GM19463 (cell line): ENCODE measurements at regions not wholly inside any gene's neighbourhood (a gene's known extent, or its start where the extent isn't known, plus 50 kb on each side); places are given as distances from the start of the nearest gene placed in this dataset.
"Not testable (repeated sequence)": the region's sequence is repeated elsewhere in the genome, so short reads cannot be mapped to it uniquely, and the experiment has no call there.

Experiments used
- ATAC-seq: cut with Tn5 transposase; IDR thresholded peaks from one replicate; pipeline ENCODE4 v1.9.1; 2021; ENCODE audit warnings: mild to moderate bottlenecking, moderate library complexity; ENCODE audit not compliant: unreplicated experiment

DNA sequence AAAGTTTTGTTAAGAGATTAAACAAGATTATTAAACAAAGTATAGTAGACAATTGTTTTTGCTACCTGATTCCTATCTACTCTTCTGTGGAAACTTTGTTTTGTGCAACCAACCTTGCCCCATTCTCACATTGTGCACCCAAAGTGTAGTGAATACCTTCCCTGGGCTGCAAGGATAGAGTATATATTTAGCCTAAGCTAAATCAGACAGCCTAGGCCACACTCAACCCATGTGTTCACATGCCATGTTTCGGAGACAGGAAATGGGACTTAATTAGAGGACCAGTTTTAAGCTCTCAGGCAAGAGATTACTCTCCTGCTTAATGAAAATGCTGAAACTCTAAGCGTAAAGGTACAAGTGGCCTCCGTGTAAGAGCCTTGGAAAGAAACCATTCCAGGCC, 734.9 kb upstream of the USP15 start:
- ATAC-seq: no peak

GRCh38 chr12:61530456-61530855, 729.7 kb upstream of the USP15 start:
- no peak for ATAC-seq

- no peak for ATAC-seq
Observed at GRCh38 chr12:61531195-61531594, 729.0 kb upstream of the USP15 start.

DNA sequence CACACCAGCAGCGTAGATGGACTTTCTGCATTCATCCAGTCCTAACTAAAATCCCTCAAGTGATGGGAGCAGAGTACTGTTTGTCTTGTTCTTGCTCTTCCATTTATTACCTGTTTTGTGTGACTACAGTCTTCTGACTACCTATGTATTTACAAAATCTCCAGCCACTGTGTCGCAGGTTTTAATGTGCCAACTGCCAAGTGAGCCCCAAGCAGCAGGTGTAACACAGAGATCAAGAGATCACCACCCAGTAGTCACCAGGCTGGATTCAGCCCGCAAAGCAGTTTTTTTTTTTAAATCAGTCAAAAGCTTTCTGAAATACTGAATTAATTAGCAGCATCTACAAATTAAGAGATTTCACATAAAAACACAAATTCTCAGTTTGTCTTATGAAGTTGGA, 724.1 kb upstream of the USP15 start:
- no peak for ATAC-seq

- no peak for ATAC-seq
Observed at GRCh38 chr12:61536525-61536924, 723.7 kb upstream of the USP15 start.

GRCh38 chr12:61538951-61539350, 721.3 kb upstream of the USP15 start:
- ATAC-seq: no peak

GRCh38 chr12:61542551-61542950, 717.7 kb upstream of the USP15 start:
- ATAC-seq: no peak

DNA sequence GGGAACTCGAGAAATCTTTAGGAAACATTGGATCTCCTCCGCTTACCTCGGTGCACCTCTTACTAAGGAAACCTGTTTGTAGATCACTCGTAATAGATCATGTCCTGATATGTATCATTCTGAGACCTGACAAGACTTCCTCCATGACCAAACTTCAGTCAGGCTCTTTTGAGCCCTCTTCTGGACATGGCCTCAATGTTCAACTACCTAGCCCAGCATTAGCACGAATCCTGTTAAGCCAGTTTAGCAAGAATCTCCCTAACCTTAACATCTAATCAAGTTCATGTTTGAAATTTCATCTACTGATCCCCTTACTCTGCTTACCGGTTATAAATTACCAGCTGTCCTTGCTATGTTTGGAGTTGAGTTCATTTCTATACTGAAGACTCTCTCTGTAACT, 713.9 kb upstream of the USP15 start:
- no peak for ATAC-seq

DNA sequence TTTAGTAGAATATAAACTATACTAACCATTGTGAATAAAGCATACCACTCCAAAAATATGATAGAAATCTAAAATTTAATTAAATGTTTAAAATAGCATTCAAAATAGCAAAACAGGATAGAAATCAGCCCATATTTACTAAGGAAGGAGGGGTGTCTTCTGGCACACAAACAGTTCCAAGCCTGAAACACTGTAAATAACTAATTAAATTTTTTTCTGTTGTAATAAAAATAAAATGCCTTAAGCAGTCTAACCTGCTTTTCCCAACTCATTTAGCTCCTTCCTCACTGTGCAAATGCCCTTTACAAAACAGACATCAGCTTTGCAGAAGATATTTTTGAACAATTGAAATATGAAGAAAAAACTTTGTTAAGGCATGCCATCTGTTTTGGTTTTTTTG, 707.1 kb upstream of the USP15 start:
- no peak for ATAC-seq

DNA sequence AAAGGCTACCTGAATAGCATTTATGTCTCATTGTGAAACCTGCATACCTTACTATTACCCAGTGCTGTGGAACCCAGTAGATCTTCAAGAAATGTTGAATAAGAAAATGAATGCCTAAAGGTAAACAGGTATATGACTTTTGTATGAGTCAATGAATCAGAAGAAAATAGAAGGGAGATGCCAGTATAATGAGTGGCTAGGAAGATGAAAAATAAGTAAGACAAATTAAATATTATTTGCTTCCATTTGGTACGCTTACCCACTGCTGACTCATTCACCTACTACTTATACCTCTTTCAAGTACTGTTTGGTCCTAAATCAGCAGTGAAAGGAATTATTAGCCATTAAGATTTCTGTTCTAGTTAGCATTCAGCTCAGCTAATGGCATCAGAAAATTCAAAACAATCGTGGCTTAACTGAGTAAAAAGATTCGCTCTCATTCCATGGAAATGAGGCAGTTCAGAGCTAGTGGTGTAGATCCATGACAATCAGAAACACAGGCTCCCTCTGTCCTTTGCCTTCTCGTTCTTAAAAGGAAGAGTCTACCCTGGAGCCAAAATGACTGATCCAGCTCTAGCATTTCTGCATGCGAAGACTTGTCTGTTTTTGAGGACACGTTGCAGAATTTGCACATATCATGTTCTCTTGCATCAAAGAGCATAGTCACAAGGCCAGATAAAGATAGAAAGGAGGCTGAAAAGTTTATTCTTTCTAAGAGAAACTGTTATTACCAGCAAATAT, 705.8 kb upstream of the USP15 start:
- no peak for ATAC-seq

DNA sequence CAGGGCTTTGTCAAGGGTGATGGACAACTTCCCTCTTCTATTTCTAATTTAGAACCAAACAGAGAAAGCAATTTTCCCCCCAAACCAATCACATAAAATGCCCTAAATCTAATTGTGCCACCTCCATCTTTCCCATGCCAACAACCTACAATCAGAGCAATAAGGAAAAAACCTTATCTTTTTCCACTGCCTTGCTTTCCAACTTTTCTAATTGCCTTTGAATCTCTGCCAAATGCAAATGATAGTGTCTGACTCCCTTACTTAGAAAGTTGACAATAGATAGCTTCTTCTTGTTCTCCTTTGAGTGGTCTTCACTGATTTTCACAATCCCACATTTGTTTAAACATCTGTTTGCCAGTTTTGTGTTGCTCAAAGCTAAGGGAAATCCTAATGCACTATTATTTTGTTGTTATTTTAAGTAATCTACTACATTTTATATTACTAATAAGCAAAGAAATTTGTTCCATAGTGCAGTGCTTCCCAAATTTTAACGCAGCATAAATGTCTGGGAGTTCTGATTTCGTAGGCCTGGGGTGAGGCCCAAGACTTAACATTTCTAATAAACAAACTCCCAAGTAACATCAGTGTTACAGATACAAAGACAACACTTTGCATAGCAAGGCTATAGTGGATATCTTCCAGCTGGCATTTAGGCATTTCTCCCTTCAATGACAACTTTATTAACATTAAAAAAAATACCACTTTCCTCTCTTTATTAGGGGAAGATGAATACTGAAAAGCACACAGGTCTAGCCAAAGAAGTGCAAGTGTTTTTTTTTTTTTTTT, 696.3 kb upstream of the USP15 start:
- no peak for ATAC-seq

DNA sequence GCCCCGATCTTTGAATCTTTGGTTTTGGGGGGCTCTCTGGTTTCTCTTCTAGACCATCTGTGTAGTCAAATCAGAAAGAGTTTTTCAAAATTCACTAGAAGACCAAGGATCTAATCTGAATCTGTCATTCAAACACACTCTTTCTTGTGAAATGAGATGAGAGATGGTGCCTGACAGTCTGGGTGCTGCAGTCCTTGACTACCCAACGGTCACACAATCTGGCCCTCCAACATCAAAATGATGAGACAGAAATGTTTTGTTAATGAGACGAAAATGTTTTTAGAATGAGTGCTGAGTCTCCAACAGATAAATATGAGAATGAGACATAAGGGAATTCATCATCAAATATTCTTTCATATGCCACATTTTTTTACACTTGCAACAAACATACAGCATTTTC, 695.7 kb upstream of the USP15 start:
- ATAC-seq: no peak

DNA sequence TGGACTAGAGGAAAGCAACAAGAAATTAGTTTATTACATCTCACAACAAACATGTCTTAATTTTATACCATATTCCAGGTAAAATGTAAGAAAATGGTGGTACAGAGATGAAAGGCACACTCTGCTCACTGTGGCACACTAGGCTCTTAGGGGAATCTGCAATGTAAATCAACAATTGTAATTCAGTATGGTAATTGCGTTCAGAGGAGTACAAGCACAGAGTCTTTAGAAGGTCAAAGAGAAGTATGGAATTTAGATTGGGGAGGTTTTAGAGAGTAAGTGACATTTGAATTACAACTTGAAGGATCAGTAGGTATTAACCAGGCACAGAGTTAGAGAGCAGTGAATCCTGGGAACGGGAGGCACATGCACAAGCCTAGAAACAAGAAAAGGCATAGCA, 694.0 kb upstream of the USP15 start:
- no peak for ATAC-seq

GRCh38 chr12:61574339-61574738, 685.9 kb upstream of the USP15 start:
- no peak for ATAC-seq

DNA sequence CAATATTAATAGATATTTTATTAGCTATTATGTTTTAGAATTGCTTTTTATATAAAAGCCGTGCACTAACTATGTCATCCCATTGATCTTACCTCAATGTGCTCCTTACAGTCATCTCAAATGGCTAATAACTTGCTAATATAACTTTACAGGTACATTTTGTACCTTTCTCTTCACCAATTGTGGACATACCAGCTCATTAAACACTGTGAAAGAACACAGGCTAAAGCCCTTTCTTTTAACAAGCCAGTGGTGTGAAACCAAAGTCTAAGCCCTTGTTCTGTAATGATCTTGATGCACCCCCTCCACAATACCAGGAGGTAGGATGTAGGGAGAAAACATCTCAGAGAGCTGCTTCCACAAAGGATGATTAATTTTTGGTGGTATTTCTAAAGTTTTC, 675.3 kb upstream of the USP15 start:
- no peak for ATAC-seq

GRCh38 chr12:61590864-61591263, 669.3 kb upstream of the USP15 start:
- ATAC-seq: not testable (repeated sequence)

- ATAC-seq: no peak
Observed at GRCh38 chr12:61610143-61610542, 650.1 kb upstream of the USP15 start.

GRCh38 chr12:61629702-61630101, 630.5 kb upstream of the USP15 start:
- no peak for ATAC-seq

- no peak for ATAC-seq
Observed at GRCh38 chr12:61646639-61647038, 613.6 kb upstream of the USP15 start.

DNA sequence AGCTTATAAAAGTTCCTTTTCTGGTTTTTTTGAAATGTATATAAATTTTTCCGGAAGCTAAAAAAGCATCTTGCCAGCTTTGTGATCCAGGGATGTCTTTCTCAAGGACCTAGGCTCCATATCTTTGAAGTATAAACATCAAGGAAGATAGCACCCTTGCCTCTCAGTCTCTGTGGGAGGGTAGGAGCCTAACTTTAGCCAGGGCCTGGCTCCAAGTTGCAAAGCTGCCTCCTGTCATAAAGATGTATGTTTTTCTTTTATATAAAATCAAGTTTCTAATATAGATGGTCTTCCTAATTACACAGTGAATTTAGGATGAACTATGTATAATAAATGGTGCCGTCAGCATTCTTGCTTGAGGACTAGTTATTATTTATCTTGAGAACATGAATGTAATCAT, 612.6 kb upstream of the USP15 start:
- ATAC-seq: no peak

- ATAC-seq: no peak
Observed at GRCh38 chr12:61652265-61652664, 607.9 kb upstream of the USP15 start.

DNA sequence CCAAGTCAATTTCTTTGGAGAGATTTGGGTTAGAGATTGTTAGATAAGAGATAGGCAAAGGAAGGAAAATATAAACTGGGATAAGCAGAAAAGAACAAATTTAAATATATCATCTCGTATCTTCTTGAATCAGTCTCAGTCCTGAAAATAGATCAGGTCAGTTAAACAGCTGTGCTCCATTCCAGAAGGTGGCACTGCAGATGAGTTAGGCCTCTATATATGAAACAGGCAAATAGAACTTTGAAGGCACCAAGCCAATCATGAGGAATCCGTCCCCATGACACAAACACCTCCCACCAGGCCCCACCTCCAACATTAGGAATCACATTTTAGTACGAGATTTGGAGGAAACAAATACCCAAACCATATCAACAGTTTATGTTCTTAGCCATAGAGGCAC, 605.5 kb upstream of the USP15 start:
- no peak for ATAC-seq

- ATAC-seq: no peak
Observed at GRCh38 chr12:61655241-61655640, 605.0 kb upstream of the USP15 start.
